DND-41 (cell line): ENCODE measurements at regions not wholly inside any gene's neighbourhood (a gene's known extent, or its start where the extent isn't known, plus 50 kb on each side); places are given as distances from the start of the nearest gene placed in this dataset.
"Not testable (repeated sequence)": the region's sequence is repeated elsewhere in the genome, so short reads cannot be mapped to it uniquely, and the experiment has no call there.

Experiments used
- ATAC-seq: fragments of 200-7000 bp; cut with Tn5 transposase; 3 replicates; pipeline ENCODE4 v1.9.1; 2021; ENCODE audit warnings: low read depth; ENCODE audit not compliant: insufficient read depth
- DNase-seq: peaks from one replicate; pipeline ENCODE4 v3.0.0-alpha.2; 2020
- H2AFZ ChIP-seq: 2 replicates; pipeline ENCODE4 v1.6.0; 2012; ENCODE audit warnings: low read depth, low read length
- H3K27ac ChIP-seq: 2 replicates; pipeline ENCODE4 v1.5.1; 2012; ENCODE audit warnings: low read length, inconsistent platforms
- H3K27me3 ChIP-seq: fragments of 200-600 bp; sonication (generic); 2 replicates; pipeline ENCODE4 v1.6.0; 2012; ENCODE audit warnings: low read length, mild to moderate bottlenecking, inconsistent platforms; ENCODE audit not compliant: insufficient read depth, poor library complexity
- H3K36me3 ChIP-seq: 2 replicates; pipeline ENCODE4 v1.5.1; 2012; ENCODE audit warnings: low read length, inconsistent platforms; ENCODE audit not compliant: insufficient read depth
- H3K4me1 ChIP-seq: 2 replicates; pipeline ENCODE4 v1.5.1; 2012; ENCODE audit warnings: mild to moderate bottlenecking, low read length; ENCODE audit not compliant: insufficient read depth
- H3K4me2 ChIP-seq: 2 replicates; pipeline ENCODE4 v1.6.0; 2012; ENCODE audit warnings: mild to moderate bottlenecking, moderate library complexity, low read length, inconsistent platforms; ENCODE audit not compliant: insufficient read depth
- H3K4me3 ChIP-seq, 2 experiments: fragments of 200-600 bp in 1 of 2; shearing (Covaris generic) in 1 of 2; 2 replicates each; pipeline ENCODE4 v1.5.1; 2012 to 2016; ENCODE audit warnings: inconsistent platforms in 2 of 2, low read length in 2 of 2, mild to moderate bottlenecking in 2 of 2, low read depth in 1 of 2, moderate library complexity in 1 of 2
- H3K79me2 ChIP-seq: 2 replicates; pipeline ENCODE4 v1.6.0; 2012; ENCODE audit warnings: low read length, inconsistent platforms; ENCODE audit not compliant: insufficient read depth
- H3K9ac ChIP-seq: 2 replicates; pipeline ENCODE4 v1.6.0; 2012; ENCODE audit warnings: low read depth, mild to moderate bottlenecking, inconsistent platforms, low read length, moderate library complexity
- H3K9me3 ChIP-seq: 2 replicates; pipeline ENCODE4 v1.5.1; 2012; ENCODE audit warnings: low read length, moderate library complexity, mild to moderate bottlenecking, inconsistent platforms; ENCODE audit not compliant: insufficient read depth, severe bottlenecking
- H4K20me1 ChIP-seq: 2 replicates; pipeline ENCODE4 v1.6.0; 2012; ENCODE audit warnings: low read length; ENCODE audit not compliant: insufficient read depth
- CTCF ChIP-seq: IDR thresholded peaks from 2 replicates; pipeline ENCODE4 v1.5.1; 2012; ENCODE audit warnings: borderline replicate concordance, low read length, moderate library complexity, mild to moderate bottlenecking; ENCODE audit not compliant: poor library complexity, severe bottlenecking; ENCODE audit errors: extremely low read depth
- EZH2 ChIP-seq: IDR thresholded peaks from 3 replicates; pipeline ENCODE4 v1.6.1; 2012; ENCODE audit warnings: borderline replicate concordance, low read depth, mild to moderate bottlenecking, moderate library complexity, low read length, inconsistent platforms; ENCODE audit not compliant: severe bottlenecking

- no peaks in the 10 kb centered on the region for H3K27me3 ChIP-seq
- H3K79me2 ChIP-seq, result no peaks in the 10 kb centered on the region
- no peaks in the 10 kb centered on the region for H3K4me1 ChIP-seq
- no peak overlapping the region for H2AFZ ChIP-seq
- H4K20me1 ChIP-seq, result no peaks in the 10 kb centered on the region
- DNase-seq, result no peak
- H3K27ac ChIP-seq, result no peak overlapping the region
- no peak overlapping the region for H3K9ac ChIP-seq
- H3K4me3 ChIP-seq, result no peak overlapping the region
- TF ChIP-seq EZH2 (no peak), CTCF (no peak)
- H3K4me2 ChIP-seq, result no peak overlapping the region
- H3K36me3 ChIP-seq, result no peaks in the 10 kb centered on the region
- H3K9me3 ChIP-seq, result peaks cover 2% of the 10 kb centered on the region
- ATAC-seq, result no peak
Observed at GRCh38 chr17:26775219-26775822, 518.6 kb upstream of the WSB1 start.

- not testable (repeated sequence) for H3K4me2 ChIP-seq, H3K27me3 ChIP-seq, H3K36me3 ChIP-seq, ATAC-seq, DNase-seq, H2AFZ ChIP-seq, H3K4me1 ChIP-seq, H4K20me1 ChIP-seq, H3K79me2 ChIP-seq, H3K27ac ChIP-seq, H3K9ac ChIP-seq, H3K4me3 ChIP-seq
- peaks cover 29% of the 10 kb centered on the region for H3K9me3 ChIP-seq
Observed at GRCh38 chr17:26780187-26780814, 513.6 kb upstream of the WSB1 start.

- H3K4me1 ChIP-seq, result no peaks in the 10 kb centered on the region
Observed at GRCh38 chr17:26782153-26782552, 511.8 kb upstream of the WSB1 start.

More at GRCh38 chr17:26782153-26782552, 511.8 kb upstream of the WSB1 start:
- no peak for DNase-seq
- Histone ChIP-seq H4K20me1 (no peaks in the 10 kb centered on the region), H3K4me3 (no peak overlapping the region), H2AFZ (no peak overlapping the region), H3K36me3 (no peaks in the 10 kb centered on the region), H3K27me3 (no peaks in the 10 kb centered on the region), H3K4me2 (no peak overlapping the region), H3K9me3 (peaks cover 42% of the 10 kb centered on the region), H3K79me2 (no peaks in the 10 kb centered on the region), H3K9ac (no peak overlapping the region), H3K27ac (no peak overlapping the region)
- no peak for ATAC-seq
- no peak for TF ChIP-seq CTCF
- no peak for TF ChIP-seq EZH2
